GM19467 (cell line): ENCODE measurements at regions not wholly inside any gene's neighbourhood (a gene's known extent, or its start where the extent isn't known, plus 50 kb on each side); places are given as distances from the start of the nearest gene placed in this dataset.

ENCODE experiments used
- ATAC-seq: cut with Tn5 transposase; IDR thresholded peaks from one replicate; pipeline ENCODE4 v1.9.1; 2021; ENCODE audit warnings: mild to moderate bottlenecking, moderate library complexity; ENCODE audit not compliant: unreplicated experiment

GRCh38 chr18:10266334-10266590 is 188.2 kb upstream of the APCDD1 start:
- no peak for ATAC-seq

- no peak for ATAC-seq
Observed at GRCh38 chr18:10269261-10269660, 185.2 kb upstream of the APCDD1 start.

GRCh38 chr18:10270151-10270571 is 184.3 kb upstream of the APCDD1 start:
- ATAC-seq, result no peak

- ATAC-seq, result no peak
Observed at GRCh38 chr18:10271481-10271880, 183.0 kb upstream of the APCDD1 start.

GRCh38 chr18:10274301-10274700 is 180.1 kb upstream of the APCDD1 start:
- no peak for ATAC-seq

GRCh38 chr18:10275486-10275885 is 178.9 kb upstream of the APCDD1 start:
- ATAC-seq, result no peak

GRCh38 chr18:10278265-10278664 is 176.2 kb upstream of the APCDD1 start:
- ATAC-seq, result no peak

GRCh38 chr18:10279471-10279870 is 175.0 kb upstream of the APCDD1 start:
- no peak for ATAC-seq

GRCh38 chr18:10279905-10280644 is 174.4 kb upstream of the APCDD1 start:
- ATAC-seq, result no peak

- no peak for ATAC-seq
Observed at GRCh38 chr18:10284540-10285282, 169.7 kb upstream of the APCDD1 start.

GRCh38 chr18:10285283-10285640 is 169.2 kb upstream of the APCDD1 start:
- no peak for ATAC-seq

GRCh38 chr18:10286580-10287150 is 167.8 kb upstream of the APCDD1 start:
- no peak for ATAC-seq

- ATAC-seq, result no peak
Observed at GRCh38 chr18:10289251-10289650, 165.2 kb upstream of the APCDD1 start.

- no peak for ATAC-seq
Observed at GRCh38 chr18:10289951-10290637, 164.3 kb upstream of the APCDD1 start.

- ATAC-seq, result no peak
Observed at GRCh38 chr18:10290638-10291235, 163.7 kb upstream of the APCDD1 start.

GRCh38 chr18:10291568-10291981 is 162.9 kb upstream of the APCDD1 start:
- no peak for ATAC-seq

GRCh38 chr18:10293966-10294365 is 160.5 kb upstream of the APCDD1 start:
- ATAC-seq, result no peak

GRCh38 chr18:10295751-10296150 is 158.7 kb upstream of the APCDD1 start:
- ATAC-seq, result no peak

- no peak for ATAC-seq
Observed at GRCh38 chr18:10296491-10296890, 157.9 kb upstream of the APCDD1 start.

GRCh38 chr18:10297086-10297485 is 157.3 kb upstream of the APCDD1 start:
- no peak for ATAC-seq

GRCh38 chr18:10298346-10298745 is 156.1 kb upstream of the APCDD1 start:
- no peak for ATAC-seq
